Panc1 (cell line): ENCODE measurements at regions not wholly inside any gene's neighbourhood (a gene's known extent, or its start where the extent isn't known, plus 50 kb on each side); places are given as distances from the start of the nearest gene placed in this dataset.

Source experiments
- CTCF ChIP-seq: fragments of 450-650 bp; IDR thresholded peaks from 2 replicates; pipeline ENCODE4 v1.5.1; 2017; ENCODE audit warnings: mild to moderate bottlenecking
- POLR2AphosphoS5 ChIP-seq: IDR thresholded peaks from 2 replicates; pipeline ENCODE4 v1.6.1; 2012; ENCODE audit warnings: mild to moderate bottlenecking, low read depth, low read length, moderate library complexity
- SIN3A ChIP-seq: IDR thresholded peaks from 2 replicates; pipeline ENCODE4 v1.6.1; 2012; ENCODE audit warnings: low read depth, mild to moderate bottlenecking, low read length, moderate library complexity, borderline replicate concordance; ENCODE audit not compliant: insufficient read depth
- TF ChIP-seq, protein P1 (sequence below), 2 experiments: IDR thresholded peaks; 2 replicates each; pipeline ENCODE4 v1.6.1; 2011 to 2012; ENCODE audit warnings: low read depth in 2 of 2, control low read depth in 1 of 2, low read length in 1 of 2, mild to moderate bottlenecking in 1 of 2, moderate library complexity in 1 of 2; ENCODE audit not compliant: insufficient read depth in 1 of 2

- TF ChIP-seq CTCF (no peak), POLR2AphosphoS5 (no peak), SIN3A (no peak)
- TF ChIP-seq, protein P1, sequence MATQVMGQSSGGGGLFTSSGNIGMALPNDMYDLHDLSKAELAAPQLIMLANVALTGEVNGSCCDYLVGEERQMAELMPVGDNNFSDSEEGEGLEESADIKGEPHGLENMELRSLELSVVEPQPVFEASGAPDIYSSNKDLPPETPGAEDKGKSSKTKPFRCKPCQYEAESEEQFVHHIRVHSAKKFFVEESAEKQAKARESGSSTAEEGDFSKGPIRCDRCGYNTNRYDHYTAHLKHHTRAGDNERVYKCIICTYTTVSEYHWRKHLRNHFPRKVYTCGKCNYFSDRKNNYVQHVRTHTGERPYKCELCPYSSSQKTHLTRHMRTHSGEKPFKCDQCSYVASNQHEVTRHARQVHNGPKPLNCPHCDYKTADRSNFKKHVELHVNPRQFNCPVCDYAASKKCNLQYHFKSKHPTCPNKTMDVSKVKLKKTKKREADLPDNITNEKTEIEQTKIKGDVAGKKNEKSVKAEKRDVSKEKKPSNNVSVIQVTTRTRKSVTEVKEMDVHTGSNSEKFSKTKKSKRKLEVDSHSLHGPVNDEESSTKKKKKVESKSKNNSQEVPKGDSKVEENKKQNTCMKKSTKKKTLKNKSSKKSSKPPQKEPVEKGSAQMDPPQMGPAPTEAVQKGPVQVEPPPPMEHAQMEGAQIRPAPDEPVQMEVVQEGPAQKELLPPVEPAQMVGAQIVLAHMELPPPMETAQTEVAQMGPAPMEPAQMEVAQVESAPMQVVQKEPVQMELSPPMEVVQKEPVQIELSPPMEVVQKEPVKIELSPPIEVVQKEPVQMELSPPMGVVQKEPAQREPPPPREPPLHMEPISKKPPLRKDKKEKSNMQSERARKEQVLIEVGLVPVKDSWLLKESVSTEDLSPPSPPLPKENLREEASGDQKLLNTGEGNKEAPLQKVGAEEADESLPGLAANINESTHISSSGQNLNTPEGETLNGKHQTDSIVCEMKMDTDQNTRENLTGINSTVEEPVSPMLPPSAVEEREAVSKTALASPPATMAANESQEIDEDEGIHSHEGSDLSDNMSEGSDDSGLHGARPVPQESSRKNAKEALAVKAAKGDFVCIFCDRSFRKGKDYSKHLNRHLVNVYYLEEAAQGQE (IDR thresholded peaks at IDR 0.05; ENCODE audit: insufficient read depth in 1 of 2, low read depth in 2 of 2, low read length in 1 of 2): no peak
These were observed 69.1 kb upstream of the TARS1 start for GRCh38 chr5:33371660-33372059.
